ENCODE measurements at regions not wholly inside any gene's neighbourhood (a gene's known extent, or its start where the extent isn't known, plus 50 kb on each side); places are given as distances from the start of the nearest gene placed in this dataset.

- H3K4me3 ChIP-seq (replicated peaks in 1 of 3; ENCODE audit: low read depth in 2 of 3, low read length in 3 of 3): no peak overlapping the region
- H2AFZ ChIP-seq (ENCODE audit: insufficient read depth, low read depth, low read length, poor library complexity, severe bottlenecking): no peak overlapping the region
- Mint-ChIP-seq H3K27ac (no peak overlapping the region), H3K9me3 (peaks cover 0 to 11% (median 5%) of the 10 kb centered on the region in 7 donors), H3K27me3 (ENCODE audit: low read depth in 3 of 3) (peaks cover 0 to 1% (median 0%) of the 10 kb centered on the region in 3 donors), H3K4me1 (no peaks in the 10 kb centered on the region), H3K36me3 (no peaks in the 10 kb centered on the region), H3K4me3 (no peak overlapping the region)
- H3K27ac ChIP-seq (ENCODE audit: low read depth in 1 of 2, low read length in 2 of 2): no peak overlapping the region
- H3K27me3 ChIP-seq (ENCODE audit: control insufficient read depth in 2 of 2, insufficient read depth in 2 of 2, low read length in 2 of 2): no peaks in the 10 kb centered on the region
- H3K9ac ChIP-seq (ENCODE audit: insufficient read depth, low read length, poor library complexity, severe bottlenecking): no peak overlapping the region
- no peaks in the 10 kb centered on the region for H3K4me1 ChIP-seq (ENCODE audit: control insufficient read depth in 1 of 2, insufficient read depth in 2 of 2, low read length in 2 of 2)
- TF ChIP-seq CTCF (IDR thresholded peaks at IDR 0.05): no peak
- H3K4me2 ChIP-seq (replicated peaks; ENCODE audit: extremely low read depth, low read length, poor library complexity, severe bottlenecking): no peak overlapping the region
- intact Hi-C loops (cut with micrococcal nuclease): no loop called here
- no peaks in the 10 kb centered on the region for H3K79me2 ChIP-seq (ENCODE audit: insufficient read depth, low read length)
- no CpG with 5 or more reads among the region's 3 CpGs for WGBS (ENCODE audit: insufficient coverage)
- DNase-seq: no peak
- H4K20me1 ChIP-seq (ENCODE audit: insufficient read depth, low read length): no peaks in the 10 kb centered on the region
- H3K9me3 ChIP-seq (replicated peaks in 1 of 2; ENCODE audit: control insufficient read depth in 1 of 2, insufficient read depth in 1 of 2, low read length in 2 of 2): no peaks in the 10 kb centered on the region
- H3K36me3 ChIP-seq (replicated peaks in 1 of 2; ENCODE audit: control insufficient read depth in 1 of 2, insufficient read depth in 2 of 2, low read length in 2 of 2): no peaks in the 10 kb centered on the region
Observed at GRCh38 chr13:80665792-80666333, 324.9 kb upstream of the SPRY2 start.

DNA sequence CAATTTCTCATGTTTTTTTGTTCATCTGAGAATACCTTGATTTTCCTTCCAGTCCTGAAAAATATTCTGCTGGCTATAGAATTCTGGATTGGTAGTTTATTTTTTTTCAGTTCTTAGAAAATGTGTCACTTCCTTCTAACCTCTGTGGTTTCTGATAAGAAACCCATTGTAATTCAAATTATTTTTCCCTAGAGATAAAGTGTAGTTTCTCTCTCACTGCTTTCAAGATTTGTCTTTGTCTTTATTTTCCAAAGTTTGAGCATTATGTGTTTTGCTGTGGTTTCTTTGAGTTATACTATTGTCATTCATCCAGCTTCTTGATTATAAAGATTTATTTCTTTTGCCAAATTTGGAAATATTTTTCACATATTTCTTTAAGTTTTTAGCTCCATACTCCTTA lies 324.0 kb upstream of the SPRY2 start:
- H2AFZ ChIP-seq (ENCODE audit: insufficient read depth, low read depth, low read length, poor library complexity, severe bottlenecking): no peak overlapping the region
- H3K27me3 ChIP-seq (ENCODE audit: control insufficient read depth in 2 of 2, insufficient read depth in 2 of 2, low read length in 2 of 2): no peaks in the 10 kb centered on the region
- no peak overlapping the region for H3K27ac ChIP-seq (ENCODE audit: low read depth in 1 of 2, low read length in 2 of 2)
- H3K36me3 Mint-ChIP-seq: no peaks in the 10 kb centered on the region
- intact Hi-C loops (cut with micrococcal nuclease): no loop called here
- no peaks in the 10 kb centered on the region for H4K20me1 ChIP-seq (ENCODE audit: insufficient read depth, low read length)
- TF ChIP-seq CTCF (IDR thresholded peaks at IDR 0.05): no peak
- H3K4me1 Mint-ChIP-seq: no peaks in the 10 kb centered on the region
- H3K9ac ChIP-seq (ENCODE audit: insufficient read depth, low read length, poor library complexity, severe bottlenecking): no peak overlapping the region
- no peaks in the 10 kb centered on the region for H3K27me3 Mint-ChIP-seq (ENCODE audit: low read depth in 3 of 3)
- H3K9me3 Mint-ChIP-seq: peaks cover 0 to 9% (median 3%) of the 10 kb centered on the region in 7 donors
- DNase-seq: no peak
- no peak overlapping the region for H3K27ac Mint-ChIP-seq
- no peak overlapping the region for H3K4me3 Mint-ChIP-seq
- H3K4me1 ChIP-seq (ENCODE audit: control insufficient read depth in 1 of 2, insufficient read depth in 2 of 2, low read length in 2 of 2): no peaks in the 10 kb centered on the region
- H3K36me3 ChIP-seq (replicated peaks in 1 of 2; ENCODE audit: control insufficient read depth in 1 of 2, insufficient read depth in 2 of 2, low read length in 2 of 2): no peaks in the 10 kb centered on the region
- H3K9me3 ChIP-seq (replicated peaks in 1 of 2; ENCODE audit: control insufficient read depth in 1 of 2, insufficient read depth in 1 of 2, low read length in 2 of 2): no peaks in the 10 kb centered on the region
- no peaks in the 10 kb centered on the region for H3K79me2 ChIP-seq (ENCODE audit: insufficient read depth, low read length)
- no peak overlapping the region for H3K4me3 ChIP-seq (replicated peaks in 1 of 3; ENCODE audit: low read depth in 2 of 3, low read length in 3 of 3)
- H3K4me2 ChIP-seq (replicated peaks; ENCODE audit: extremely low read depth, low read length, poor library complexity, severe bottlenecking): no peak overlapping the region

All from CD14-positive monocyte (primary cell).